Neural cell (in vitro differentiated cells): ENCODE measurements at regions not wholly inside any gene's neighbourhood (a gene's known extent, or its start where the extent isn't known, plus 50 kb on each side); places are given as distances from the start of the nearest gene placed in this dataset.

Source experiments
- H2AFZ ChIP-seq: fragments of 200-600, 300-800 bp; sonication (generic), shearing (Covaris generic); 2 replicates; pipeline ENCODE4 v1.6.0; 2014; ENCODE audit warnings: low read depth, mild to moderate bottlenecking, antibody characterized with exemption, low read length, moderate library complexity
- H3F3A ChIP-seq: fragments of 200-600 bp; shearing (Covaris generic); 2 replicates; pipeline ENCODE4 v1.6.1; 2016; ENCODE audit warnings: mild to moderate bottlenecking, moderate library complexity, mixed read lengths, antibody characterized with exemption, low read length; ENCODE audit not compliant: insufficient read depth, poor library complexity, severe bottlenecking
- H3K27ac ChIP-seq: fragments of 200-600, 300-800 bp; sonication (generic), shearing (Covaris generic); 2 replicates; pipeline ENCODE4 v1.5.1; 2014; ENCODE audit warnings: mild to moderate bottlenecking, low read length, moderate library complexity
- H3K27me3 ChIP-seq: fragments of 300-800, 200-600 bp; sonication (generic), shearing (Covaris generic); 2 replicates; pipeline ENCODE4 v1.6.0; 2014; ENCODE audit warnings: mild to moderate bottlenecking, low read depth, low read length, moderate library complexity; ENCODE audit not compliant: insufficient read depth
- H3K36me3 ChIP-seq: fragments of 300-800, 200-600 bp; sonication (generic), shearing (Covaris generic); 2 replicates; pipeline ENCODE4 v1.5.1; 2014; ENCODE audit warnings: mild to moderate bottlenecking, antibody characterized with exemption, low read length, moderate library complexity; ENCODE audit not compliant: insufficient read depth
- H3K4me2 ChIP-seq: fragments of 300-800, 200-600 bp; sonication (generic), shearing (Covaris generic); 2 replicates; pipeline ENCODE4 v1.6.0; 2014; ENCODE audit warnings: mild to moderate bottlenecking, low read length
- H3K4me3 ChIP-seq: fragments of 300-800, 200-600 bp; sonication (generic), shearing (Covaris generic); 2 replicates; pipeline ENCODE4 v1.5.1; 2014; ENCODE audit warnings: mild to moderate bottlenecking, low read length, moderate library complexity
- H3K79me2 ChIP-seq: fragments of 200-600 bp; shearing (Covaris generic); replicated peaks from 2 replicates; pipeline ENCODE4 v1.6.0; 2014; ENCODE audit warnings: mild to moderate bottlenecking, low read length, moderate library complexity; ENCODE audit not compliant: insufficient read depth
- H3K9ac ChIP-seq: fragments of 300-800, 200-600 bp; sonication (generic), shearing (Covaris generic); 2 replicates; pipeline ENCODE4 v1.6.1; 2016; ENCODE audit warnings: mild to moderate bottlenecking, low read length, mixed read lengths
- H3K9me2 ChIP-seq: fragments of 200-600 bp; shearing (Covaris generic); 2 replicates; pipeline ENCODE4 v1.6.1; 2016; ENCODE audit warnings: mild to moderate bottlenecking, low read length, mixed read lengths; ENCODE audit not compliant: insufficient read depth
- H3K9me3 ChIP-seq: fragments of 200-600, 300-800 bp; sonication (generic), shearing (Covaris generic); 2 replicates; pipeline ENCODE4 v1.6.1; 2016; ENCODE audit warnings: mild to moderate bottlenecking, mixed run types, low read length, moderate library complexity, mixed read lengths
- H4K20me1 ChIP-seq: fragments of 200-600 bp; shearing (Covaris generic); 2 replicates; pipeline ENCODE4 v1.6.1; 2016; ENCODE audit warnings: mild to moderate bottlenecking, mixed run types; ENCODE audit not compliant: insufficient read depth
- EP300 ChIP-seq: fragments of 450-650 bp; conservative IDR thresholded peaks from 2 replicates; pipeline ENCODE4 v1.6.1; 2014; ENCODE audit warnings: antibody characterized with exemption, mild to moderate bottlenecking, moderate library complexity; ENCODE audit not compliant: poor library complexity, severe bottlenecking
- EZH2 ChIP-seq: fragments of 200-600, 300-800 bp; shearing (Covaris generic), sonication (generic); IDR thresholded peaks from 2 replicates; pipeline ENCODE4 v1.6.1; 2014; ENCODE audit warnings: antibody characterized with exemption, low read length, borderline replicate concordance, mild to moderate bottlenecking; ENCODE audit not compliant: insufficient read depth, poor library complexity, severe bottlenecking
- MXI1 ChIP-seq: fragments of 450-650 bp; conservative IDR thresholded peaks from 2 replicates; pipeline ENCODE4 v1.6.1; 2014; ENCODE audit warnings: antibody characterized with exemption, mild to moderate bottlenecking; ENCODE audit not compliant: poor library complexity, severe bottlenecking
- POLR2AphosphoS5 ChIP-seq: IDR thresholded peaks from 2 replicates; pipeline ENCODE4 v1.6.1; 2012
- RAD21 ChIP-seq: fragments of 450-650 bp; conservative IDR thresholded peaks from 2 replicates; pipeline ENCODE4 v1.6.1; 2014; ENCODE audit warnings: antibody characterized with exemption, mild to moderate bottlenecking, moderate library complexity
- SMC3 ChIP-seq: fragments of 450-650 bp; conservative IDR thresholded peaks from 2 replicates; pipeline ENCODE4 v1.6.1; 2014; ENCODE audit warnings: antibody characterized with exemption, mild to moderate bottlenecking, moderate library complexity; ENCODE audit not compliant: poor library complexity
- TAF1 ChIP-seq: IDR thresholded peaks from 2 replicates; pipeline ENCODE4 v1.6.1; 2012; ENCODE audit warnings: low read depth
- TF ChIP-seq, protein P1 (sequence below): IDR thresholded peaks from 2 replicates; pipeline ENCODE4 v1.6.1; 2012; ENCODE audit warnings: borderline replicate concordance
- TF ChIP-seq, protein P2 (sequence below): fragments of 450-650 bp; IDR thresholded peaks from 2 replicates; pipeline ENCODE4 v1.5.1; 2014; ENCODE audit warnings: antibody characterized with exemption, mild to moderate bottlenecking, moderate library complexity; ENCODE audit not compliant: poor library complexity, severe bottlenecking

DNA sequence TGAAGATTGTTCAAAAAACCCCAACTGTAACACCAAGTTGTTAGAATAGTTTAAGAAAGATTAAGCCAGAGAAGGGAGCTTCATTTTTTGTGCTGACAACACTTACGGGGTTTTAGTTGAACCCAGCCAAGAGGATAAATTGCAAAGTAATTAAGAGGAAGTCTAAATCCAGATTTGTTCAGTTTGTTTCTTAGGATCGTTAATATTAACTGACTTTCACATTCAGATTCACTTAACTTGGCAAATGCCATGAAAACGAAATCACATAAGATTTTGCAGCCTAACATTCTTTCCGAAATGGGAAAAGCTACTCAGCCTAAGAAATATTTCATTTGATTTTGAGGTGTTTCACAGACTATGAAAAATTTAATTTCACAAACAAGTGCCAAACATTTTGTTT, 511.3 kb downstream of the TRIML1 start:
- no peak overlapping the region for H3K4me3 ChIP-seq
- H3F3A ChIP-seq: no peaks in the 10 kb centered on the region
- no peaks in the 10 kb centered on the region for H3K27me3 ChIP-seq
- no peak overlapping the region for H3K27ac ChIP-seq
- H3K79me2 ChIP-seq: no peaks in the 10 kb centered on the region
- H3K4me2 ChIP-seq: no peak overlapping the region
- H2AFZ ChIP-seq: no peak overlapping the region
- H3K36me3 ChIP-seq: no peaks in the 10 kb centered on the region
- TF ChIP-seq, protein P1, sequence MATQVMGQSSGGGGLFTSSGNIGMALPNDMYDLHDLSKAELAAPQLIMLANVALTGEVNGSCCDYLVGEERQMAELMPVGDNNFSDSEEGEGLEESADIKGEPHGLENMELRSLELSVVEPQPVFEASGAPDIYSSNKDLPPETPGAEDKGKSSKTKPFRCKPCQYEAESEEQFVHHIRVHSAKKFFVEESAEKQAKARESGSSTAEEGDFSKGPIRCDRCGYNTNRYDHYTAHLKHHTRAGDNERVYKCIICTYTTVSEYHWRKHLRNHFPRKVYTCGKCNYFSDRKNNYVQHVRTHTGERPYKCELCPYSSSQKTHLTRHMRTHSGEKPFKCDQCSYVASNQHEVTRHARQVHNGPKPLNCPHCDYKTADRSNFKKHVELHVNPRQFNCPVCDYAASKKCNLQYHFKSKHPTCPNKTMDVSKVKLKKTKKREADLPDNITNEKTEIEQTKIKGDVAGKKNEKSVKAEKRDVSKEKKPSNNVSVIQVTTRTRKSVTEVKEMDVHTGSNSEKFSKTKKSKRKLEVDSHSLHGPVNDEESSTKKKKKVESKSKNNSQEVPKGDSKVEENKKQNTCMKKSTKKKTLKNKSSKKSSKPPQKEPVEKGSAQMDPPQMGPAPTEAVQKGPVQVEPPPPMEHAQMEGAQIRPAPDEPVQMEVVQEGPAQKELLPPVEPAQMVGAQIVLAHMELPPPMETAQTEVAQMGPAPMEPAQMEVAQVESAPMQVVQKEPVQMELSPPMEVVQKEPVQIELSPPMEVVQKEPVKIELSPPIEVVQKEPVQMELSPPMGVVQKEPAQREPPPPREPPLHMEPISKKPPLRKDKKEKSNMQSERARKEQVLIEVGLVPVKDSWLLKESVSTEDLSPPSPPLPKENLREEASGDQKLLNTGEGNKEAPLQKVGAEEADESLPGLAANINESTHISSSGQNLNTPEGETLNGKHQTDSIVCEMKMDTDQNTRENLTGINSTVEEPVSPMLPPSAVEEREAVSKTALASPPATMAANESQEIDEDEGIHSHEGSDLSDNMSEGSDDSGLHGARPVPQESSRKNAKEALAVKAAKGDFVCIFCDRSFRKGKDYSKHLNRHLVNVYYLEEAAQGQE: no peak
- no peak for TF ChIP-seq MXI1
- TF ChIP-seq, protein P2, sequence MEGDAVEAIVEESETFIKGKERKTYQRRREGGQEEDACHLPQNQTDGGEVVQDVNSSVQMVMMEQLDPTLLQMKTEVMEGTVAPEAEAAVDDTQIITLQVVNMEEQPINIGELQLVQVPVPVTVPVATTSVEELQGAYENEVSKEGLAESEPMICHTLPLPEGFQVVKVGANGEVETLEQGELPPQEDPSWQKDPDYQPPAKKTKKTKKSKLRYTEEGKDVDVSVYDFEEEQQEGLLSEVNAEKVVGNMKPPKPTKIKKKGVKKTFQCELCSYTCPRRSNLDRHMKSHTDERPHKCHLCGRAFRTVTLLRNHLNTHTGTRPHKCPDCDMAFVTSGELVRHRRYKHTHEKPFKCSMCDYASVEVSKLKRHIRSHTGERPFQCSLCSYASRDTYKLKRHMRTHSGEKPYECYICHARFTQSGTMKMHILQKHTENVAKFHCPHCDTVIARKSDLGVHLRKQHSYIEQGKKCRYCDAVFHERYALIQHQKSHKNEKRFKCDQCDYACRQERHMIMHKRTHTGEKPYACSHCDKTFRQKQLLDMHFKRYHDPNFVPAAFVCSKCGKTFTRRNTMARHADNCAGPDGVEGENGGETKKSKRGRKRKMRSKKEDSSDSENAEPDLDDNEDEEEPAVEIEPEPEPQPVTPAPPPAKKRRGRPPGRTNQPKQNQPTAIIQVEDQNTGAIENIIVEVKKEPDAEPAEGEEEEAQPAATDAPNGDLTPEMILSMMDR: no peak
- TF ChIP-seq RAD21: no peak
- no peak for TF ChIP-seq EP300
- TF ChIP-seq EZH2: no peak
- TF ChIP-seq TAF1: no peak
- TF ChIP-seq POLR2AphosphoS5: no peak
- no peak for TF ChIP-seq SMC3
- H3K9me3 ChIP-seq: no peaks in the 10 kb centered on the region
- H4K20me1 ChIP-seq: no peaks in the 10 kb centered on the region
- H3K9ac ChIP-seq: no peak overlapping the region
- no peaks in the 10 kb centered on the region for H3K9me2 ChIP-seq

DNA sequence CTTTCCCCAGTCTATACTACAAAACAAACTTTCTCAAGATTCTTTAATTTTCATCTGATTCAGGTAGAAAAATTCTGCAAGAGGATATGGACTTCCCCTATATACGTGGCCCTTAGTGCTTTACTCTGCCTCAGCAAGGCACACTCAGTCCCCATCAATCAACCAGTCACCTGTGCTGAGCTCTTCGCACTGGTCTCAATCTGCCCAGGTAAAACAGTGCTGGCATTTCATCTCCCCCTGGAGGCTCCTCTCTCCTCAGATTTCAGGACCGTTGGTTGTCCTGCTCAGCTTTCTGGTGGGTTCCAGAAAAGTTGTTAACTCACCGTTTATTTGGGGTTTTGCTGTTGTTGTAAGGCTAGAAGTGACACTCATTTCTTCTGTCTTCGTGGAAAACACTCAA, 518.1 kb downstream of the TRIML1 start:
- Histone ChIP-seq H2AFZ (no peak overlapping the region), H4K20me1 (no peaks in the 10 kb centered on the region), H3K27me3 (no peaks in the 10 kb centered on the region), H3K79me2 (no peaks in the 10 kb centered on the region), H3K4me2 (no peak overlapping the region), H3K27ac (no peak overlapping the region), H3K9ac (no peak overlapping the region), H3K4me3 (no peak overlapping the region), H3K9me3 (no peaks in the 10 kb centered on the region), H3F3A (no peaks in the 10 kb centered on the region), H3K36me3 (no peaks in the 10 kb centered on the region), H3K9me2 (no peaks in the 10 kb centered on the region)
- no peak for TF ChIP-seq MXI1
- no peak for TF ChIP-seq TAF1
- TF ChIP-seq, protein P1: no peak
- no peak for TF ChIP-seq EP300
- TF ChIP-seq RAD21: no peak
- TF ChIP-seq EZH2: no peak
- no peak for TF ChIP-seq POLR2AphosphoS5
- TF ChIP-seq, protein P2: no peak
- TF ChIP-seq SMC3: no peak
